Activated CD4-positive, alpha-beta T cell treated with anti-CD3 and anti-CD28 coated beads, Interleukin-2, amount 50 U/mL, for 16 hours (primary cell): ENCODE measurements at regions not wholly inside any gene's neighbourhood (a gene's known extent, or its start where the extent isn't known, plus 50 kb on each side); places are given as distances from the start of the nearest gene placed in this dataset.

ENCODE experiments used
- DNase-seq: peaks from one replicate; pipeline ENCODE4 v3.0.0-alpha.2; 2020

DNA sequence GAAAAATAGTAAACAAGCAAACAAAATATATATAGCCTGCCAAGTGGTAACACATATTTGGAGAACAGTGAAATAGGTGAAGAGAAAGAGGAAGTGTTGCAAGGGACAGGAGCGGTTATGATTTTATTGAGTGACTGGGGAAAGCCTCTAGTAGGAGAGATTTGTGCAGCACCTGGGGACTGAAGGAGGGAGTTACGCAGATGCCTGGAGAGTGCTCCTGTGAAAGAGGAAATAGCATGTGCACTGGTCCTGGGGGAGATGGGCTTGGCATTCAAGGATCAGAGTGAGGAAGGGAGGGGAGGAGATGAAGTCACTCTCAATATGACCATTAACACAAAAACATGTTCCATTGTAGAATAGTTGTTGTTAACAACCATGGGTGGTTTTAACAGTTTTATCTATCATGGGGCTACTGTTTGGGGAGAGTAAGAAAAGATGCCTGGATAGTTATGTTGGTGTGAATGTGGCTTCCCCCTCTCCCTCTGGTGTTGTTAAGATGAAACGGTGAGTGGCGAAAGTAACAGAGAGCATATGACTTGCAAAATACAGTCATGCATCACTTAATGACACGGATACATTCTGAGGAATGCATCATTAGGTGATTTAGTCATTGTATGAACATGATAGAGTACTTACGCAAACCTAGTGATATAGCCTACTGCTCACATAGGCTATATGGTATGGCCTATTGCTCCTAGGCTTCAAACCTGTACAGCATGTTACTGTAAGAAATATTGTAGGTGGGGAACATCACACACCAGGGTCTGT, 251.7 kb upstream of the ARGLU1 start:
- no peak for DNase-seq

DNA sequence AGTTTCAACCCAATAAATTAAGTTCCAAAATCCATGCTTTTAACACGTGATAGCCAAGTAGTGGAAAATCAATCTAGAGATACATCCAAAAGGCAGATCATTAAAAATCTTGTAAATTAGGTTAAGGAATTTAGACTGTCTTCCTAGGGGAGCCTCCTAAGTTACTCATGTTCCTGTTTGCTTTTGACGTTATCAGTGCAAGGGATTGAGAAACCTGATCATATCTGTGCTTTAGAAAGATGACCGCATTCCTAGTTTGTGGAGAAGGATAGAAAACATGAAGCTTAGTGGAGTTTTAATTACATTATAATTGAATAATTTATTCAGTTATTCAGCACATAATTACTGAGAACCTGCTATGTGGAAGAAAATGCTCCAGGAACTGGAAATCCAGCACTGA, 251.0 kb upstream of the ARGLU1 start:
- no peak for DNase-seq

DNA sequence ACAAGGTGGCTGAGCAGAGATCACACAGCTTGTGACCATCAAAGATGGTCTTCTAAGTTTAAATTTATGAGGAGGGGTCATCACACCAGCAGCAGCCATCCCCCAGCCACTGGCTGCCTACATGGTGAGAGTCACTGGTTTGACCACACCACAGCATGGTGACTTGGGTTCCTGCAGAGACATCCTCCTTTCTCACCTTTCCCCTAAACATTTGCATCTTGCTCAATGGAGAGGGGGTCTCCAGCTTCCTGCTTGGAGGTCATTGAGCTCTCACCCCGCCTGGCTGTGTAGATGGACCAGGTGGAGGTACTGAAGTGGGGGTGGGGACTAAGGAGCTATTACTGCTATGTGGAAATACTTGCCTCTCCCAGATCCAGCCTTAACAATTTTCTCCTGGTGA, 247.6 kb upstream of the ARGLU1 start:
- DNase-seq = no peak

DNA sequence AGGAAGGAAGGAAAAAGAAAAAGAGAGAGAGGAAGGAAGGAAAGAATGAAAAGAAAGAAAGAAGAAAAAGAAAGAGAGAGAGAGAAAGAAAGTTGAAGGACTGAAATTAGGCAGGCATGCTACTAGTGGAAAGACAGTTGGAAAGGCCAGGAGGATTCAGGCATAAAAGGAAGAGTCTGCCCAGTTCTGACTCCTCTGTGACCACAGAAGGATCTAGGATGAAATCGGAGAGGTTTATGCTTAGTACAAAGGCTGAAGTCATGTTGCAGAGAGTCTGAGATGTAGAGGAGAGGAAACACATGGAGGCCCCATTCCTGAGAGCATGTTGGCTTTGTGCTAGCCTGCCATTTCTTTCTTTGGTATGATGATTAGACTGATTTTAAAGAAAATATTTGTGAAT, 246.5 kb upstream of the ARGLU1 start:
- no peak for DNase-seq

DNA sequence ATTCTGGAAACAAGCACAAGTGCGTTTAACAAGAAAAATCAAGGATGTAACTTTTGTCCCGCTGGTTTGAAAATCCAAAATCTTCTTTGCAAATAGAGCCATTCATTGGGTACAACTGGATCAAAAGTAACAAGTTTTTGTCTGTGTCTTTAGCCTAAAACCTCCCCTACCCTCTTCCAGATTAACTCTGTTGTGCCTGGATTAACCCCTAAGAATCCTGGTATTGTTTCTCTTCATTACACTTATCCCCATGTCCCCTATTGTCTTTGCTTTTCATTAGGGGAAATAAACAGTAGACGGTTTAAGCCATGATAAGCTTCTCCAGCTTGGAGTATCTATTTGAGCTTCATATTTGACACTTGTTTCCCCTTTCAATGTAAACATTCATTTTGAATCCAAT, 242.1 kb upstream of the ARGLU1 start:
- no peak for DNase-seq

DNA sequence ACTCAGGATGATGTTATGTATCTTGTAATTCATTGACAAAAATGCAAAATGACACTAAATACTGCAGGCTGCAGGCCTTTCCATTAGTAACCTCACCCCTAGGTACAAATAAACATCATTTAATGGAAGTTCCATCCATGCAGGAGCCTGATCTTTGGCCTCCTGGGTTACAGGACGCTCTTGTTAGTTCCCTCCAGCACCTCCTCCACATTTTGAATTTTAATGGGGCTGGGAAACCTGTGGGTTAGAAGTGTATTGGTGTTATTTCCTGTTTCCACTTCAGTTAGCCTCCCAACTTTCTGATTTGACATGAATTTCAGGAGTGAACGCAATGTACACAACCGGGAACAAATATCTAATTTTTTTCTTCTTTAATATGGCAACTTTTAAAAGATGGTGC, 237.1 kb upstream of the ARGLU1 start:
- no peak for DNase-seq

DNA sequence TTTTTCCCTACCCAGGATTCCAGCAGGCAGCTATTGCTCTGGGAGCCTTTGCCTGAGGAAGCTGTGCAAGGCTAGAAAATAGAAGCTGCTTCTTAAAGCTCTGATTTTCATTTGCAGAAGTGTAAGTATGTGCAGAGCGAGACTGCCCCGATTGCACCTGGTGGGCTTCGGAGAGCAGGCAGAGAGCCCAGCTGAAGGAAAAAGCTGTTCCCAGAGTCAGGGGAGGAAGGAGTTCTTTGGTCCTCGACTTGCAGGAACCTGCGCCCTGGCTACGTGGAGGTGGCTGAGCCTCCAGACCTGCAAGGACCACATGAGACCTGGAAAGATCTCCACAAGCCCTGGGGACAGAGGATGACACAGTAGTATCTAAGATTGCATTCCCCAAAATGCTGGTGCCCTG, 235.0 kb upstream of the ARGLU1 start:
- no peak for DNase-seq

DNA sequence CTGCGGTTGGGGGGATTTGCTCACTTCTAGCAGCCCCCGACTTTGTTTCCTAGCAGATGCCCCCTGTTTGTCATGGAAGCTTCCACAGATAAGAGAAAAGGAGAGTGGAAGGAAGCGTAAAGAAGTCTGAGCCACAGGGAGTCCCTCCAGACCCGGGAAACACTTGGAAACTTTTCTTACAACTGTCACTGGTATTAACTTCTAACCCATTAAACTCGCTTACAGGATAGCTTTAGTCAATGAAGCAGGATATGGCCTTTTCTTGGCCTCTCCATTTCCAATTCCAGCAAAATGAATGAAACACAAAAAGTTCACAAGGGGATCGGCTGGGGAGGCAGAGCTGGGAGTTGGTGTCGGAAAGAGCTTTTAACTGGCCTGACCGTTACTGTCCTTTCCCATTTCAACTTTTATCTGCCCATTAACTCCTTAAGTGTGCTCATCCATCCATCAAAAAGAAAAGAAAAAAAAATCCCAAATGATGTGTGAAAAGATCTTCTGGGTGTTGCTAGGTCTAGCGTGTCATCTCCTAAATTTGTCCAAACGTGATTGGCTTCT, 231.9 kb upstream of the ARGLU1 start:
- no peak for DNase-seq

DNA sequence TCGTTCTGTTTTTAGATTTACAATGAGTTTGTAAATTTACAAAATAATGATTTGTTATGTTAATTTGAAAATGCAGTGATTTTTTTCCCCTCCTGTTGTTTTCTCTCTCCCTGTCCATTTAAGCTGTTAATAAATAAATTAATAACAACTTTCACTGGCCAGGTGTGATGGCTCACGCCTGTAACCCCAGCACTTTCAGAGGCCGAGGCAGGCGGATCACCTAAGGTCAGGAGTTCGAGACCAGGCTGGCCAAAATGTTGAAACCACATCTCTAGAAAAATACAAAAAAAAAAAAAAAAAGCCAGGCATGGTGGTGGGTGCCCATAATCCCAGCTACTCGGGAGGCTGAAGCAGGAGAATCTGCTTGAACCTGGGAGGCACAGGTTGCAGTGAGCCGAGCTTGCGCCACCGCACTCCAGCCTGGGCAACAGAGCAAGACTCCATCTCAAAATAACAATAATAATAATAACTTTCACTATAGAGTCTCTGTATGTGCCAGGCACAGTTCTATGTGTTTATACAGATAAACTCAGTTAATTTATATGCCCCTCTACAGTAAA, 229.2 kb upstream of the ARGLU1 start:
- no peak for DNase-seq

DNA sequence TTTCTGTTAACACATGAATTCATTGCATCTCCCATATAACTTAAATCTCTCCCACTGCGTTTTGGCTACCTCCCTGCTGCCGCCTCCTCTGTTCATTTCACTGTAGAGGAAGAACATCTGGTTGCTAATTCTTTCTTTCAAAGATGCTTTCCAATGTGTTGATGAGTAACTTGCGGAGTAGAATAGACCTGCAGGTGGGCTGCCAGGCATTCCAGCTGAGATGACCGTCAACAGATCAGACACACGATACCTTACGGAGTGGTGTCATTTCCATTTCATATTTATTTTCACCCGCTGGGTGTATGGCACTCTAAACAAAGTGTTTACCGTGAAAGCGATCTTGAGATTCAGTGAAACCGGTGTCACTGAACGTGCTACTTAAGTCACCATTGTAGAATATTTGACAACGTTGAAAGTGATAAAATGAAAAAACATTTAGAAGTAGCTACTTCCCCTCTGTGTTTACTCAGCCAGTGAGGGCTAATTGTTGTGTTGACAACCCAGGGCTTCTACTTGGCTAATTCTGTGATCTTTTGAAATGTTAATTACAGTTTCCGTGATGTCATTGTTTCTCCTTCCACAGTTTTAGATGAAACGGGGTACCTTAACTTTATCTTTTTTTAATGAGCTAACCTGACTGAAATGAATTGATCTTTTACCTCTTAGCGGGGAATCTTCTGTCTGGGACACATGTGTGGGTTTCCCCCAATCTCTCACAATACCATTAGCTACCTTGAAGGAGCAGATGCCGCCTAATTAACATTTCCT, 228.5 kb upstream of the ARGLU1 start:
- DNase-seq = no peak

DNA sequence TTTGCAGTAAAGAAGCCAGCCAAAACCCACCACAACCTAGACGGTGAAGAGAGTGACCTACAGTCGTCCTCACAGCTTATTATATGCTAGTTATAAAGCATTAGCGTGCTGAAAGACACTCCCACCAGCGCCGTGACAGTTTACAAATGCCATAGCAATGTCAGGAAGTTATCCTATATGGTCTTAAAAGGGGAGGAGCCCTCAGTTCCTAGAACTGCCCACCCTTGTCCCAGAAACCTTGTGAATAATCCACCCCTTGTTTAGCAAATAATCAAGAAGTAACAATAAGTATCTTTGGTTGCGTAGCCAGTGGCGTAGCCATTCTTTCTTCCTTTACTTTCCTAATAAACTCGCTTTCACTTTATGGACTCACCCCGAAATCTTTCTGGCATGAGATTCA, 227.9 kb upstream of the ARGLU1 start:
- DNase-seq = no peak

DNA sequence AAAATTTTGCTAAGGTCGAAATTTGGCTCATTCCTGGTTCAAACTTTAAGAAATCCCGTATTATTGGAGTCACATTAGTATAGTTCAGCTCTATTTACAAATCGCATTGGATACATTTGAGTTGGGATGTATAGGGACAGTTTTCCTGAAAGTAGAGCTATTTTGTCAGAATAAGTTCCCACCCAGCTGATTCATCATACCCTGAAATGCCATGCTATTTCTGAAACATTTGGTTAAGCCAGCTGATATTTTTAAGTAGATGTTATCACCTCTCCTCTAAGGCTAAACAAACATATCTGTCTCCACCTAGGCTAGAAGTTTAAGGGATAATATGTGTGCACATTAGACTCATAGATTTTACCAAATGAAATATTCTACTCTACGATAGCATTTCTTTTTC, 226.2 kb upstream of the ARGLU1 start:
- DNase-seq = no peak

DNA sequence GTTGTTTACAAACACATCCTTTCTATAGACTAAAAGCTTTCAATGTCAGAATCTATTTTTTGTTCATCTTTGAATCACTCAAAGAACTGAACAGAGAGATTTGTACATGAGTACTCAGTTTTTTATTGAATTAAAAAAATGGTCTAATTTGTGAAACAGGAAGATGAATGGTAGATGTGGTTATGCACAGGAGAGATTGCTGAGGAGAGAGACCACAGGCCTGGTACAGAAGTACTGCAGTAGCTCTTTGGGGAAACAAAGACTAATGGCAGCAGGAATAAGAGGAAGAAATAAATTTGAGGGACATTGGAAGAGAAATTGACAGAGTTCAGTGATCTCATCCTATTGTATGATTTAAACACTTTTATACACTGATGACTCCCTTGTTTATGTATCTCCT, 222.0 kb upstream of the ARGLU1 start:
- DNase-seq = no peak

DNA sequence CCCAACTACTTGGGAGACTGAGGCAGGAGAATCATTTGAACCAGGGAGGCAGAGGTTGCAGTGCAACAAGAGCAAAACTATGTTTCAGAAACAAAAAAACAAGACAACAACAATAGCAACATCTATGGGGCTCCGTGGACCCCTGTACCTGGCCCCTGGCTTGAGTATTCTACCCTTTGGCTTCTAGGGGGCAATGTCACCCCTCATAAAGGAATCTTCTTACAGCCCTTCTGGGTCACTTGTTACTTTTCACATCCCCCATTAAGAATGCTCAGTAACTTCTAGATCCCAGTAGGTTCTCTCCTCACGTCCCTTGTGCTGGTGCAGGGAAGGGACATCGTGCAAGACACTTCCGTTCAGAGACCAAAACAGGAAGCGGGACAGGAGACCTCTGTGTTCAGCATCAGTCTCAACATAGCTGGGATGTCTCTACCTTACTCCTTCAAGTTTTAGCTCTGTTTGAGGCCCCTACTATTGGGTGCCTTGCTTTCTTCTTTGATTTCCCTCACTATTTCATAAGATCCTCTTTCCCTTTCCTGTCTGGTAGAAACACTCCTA, 218.1 kb upstream of the ARGLU1 start:
- no peak for DNase-seq

DNA sequence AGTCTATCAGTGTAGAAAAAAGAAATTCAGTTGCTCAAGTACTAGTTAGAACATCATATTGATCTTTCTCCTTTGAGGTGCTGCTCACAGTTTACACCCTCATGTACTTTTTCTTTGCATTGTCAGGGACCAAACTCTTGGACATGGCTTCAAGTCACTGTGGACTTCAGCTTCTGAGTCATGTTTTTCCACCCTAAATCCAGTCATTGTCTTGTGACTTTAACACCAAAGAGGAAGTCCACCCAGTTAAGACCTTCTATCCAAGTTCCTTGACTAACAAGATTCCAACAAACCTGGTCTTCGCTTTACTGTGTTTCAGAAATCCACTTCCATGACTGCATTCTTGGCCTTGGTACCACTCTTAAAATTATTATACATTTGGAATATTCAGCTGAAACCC, 206.7 kb upstream of the ARGLU1 start:
- no peak for DNase-seq

DNA sequence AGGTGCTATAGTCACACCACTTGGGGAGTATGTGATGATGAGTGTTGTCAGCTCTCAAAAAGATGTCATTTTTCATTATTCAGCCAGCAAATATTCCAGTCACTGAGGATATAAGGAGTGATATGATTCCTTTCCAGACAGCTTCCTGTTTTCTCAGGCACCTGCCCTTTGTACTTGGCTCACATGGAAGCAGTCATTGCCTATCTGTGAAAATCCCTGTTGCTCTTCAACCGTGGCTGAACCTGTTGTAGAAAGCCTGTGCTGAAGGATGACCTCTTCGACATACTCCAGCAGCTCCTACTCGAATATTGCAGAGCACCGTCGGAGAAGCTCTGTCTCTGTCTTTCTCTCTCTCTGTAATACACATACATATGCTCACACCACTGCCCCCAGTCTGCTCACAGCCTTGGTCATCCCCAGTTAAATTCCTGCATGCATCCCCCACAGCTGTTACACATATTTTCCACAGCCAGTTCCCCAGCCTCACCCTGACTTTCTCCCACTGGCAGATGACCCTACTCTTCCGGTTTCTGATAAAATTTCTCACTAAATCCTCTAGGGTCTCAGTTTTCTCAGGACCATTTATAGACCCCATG, 204.2 kb upstream of the ARGLU1 start:
- DNase-seq = no peak

DNA sequence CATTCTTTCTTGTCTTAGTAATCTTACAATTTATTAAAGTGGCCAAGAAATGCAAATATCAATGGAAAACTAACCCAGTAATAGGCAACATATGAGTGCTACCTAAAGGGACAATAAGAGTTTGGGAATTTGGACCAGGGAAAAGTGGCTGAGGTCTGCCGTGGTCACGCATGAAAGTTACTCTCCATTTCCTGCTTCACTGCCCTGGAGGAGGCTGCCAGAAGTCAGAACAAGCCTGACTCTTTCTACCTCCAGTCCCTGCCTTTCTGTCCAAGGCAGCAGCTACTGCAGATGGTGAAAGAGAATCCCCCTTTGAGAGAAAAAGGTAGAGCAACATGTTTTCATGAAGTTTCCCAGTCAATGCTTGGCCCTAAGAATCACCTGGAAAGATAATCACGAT, 201.1 kb upstream of the ARGLU1 start:
- no peak for DNase-seq

DNA sequence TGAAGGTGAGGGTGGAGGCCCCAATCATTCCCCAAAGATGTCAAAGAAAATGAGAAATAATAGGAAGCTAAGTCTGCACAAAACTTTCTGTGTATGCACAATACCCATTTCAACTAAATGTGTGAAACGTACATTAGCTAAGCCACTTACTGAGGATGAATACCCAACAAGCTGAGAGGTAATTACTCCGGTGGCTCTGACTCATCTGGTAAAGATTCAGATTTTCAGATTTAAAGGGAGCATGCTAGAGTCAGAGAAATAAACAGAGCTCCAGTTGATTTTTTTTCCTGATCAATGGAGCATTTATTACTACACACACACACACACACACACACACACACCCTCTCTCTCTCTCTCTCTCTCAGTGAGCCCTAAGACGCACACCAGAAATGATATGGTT, 194.8 kb upstream of the ARGLU1 start:
- no peak for DNase-seq

DNA sequence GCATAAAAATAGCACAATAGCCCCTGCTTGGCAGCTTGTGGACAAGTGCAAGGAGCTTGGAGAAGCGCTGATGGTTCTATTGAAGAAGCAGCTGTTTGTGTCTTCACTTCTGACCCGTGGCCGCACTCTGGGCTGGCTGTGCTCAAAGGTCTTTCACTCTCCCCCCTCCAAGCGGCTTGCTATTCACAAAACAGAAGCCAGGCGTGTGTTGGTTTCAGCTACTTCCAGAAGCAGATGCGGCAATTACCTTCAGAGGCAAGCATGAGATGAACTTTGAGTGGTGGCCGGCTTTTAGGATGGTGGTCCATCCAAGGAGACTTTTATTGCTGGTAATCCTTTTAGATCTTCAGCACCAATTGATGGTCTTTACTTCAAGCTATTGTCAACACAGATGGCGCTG, 188.5 kb upstream of the ARGLU1 start:
- DNase-seq = no peak

DNA sequence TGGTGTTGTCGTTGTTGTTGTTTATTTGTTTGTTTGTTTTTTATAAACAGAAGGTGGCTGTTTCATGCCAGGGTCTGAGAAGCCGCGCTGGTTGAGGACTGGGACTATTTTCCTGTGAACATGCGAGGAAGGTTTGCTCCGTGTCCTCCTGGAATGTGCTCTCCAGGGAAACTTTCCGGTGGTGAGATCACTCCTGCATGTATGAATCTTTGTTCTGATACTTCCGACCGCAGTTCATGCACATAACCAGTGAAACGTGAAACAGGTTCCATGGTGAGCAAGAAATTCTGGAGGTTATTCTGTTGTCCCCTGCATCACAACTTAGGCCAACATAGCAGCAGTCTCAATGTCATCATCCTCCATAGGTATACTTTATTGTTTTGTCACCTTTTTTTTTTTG, 187.6 kb upstream of the ARGLU1 start:
- DNase-seq = no peak

DNA sequence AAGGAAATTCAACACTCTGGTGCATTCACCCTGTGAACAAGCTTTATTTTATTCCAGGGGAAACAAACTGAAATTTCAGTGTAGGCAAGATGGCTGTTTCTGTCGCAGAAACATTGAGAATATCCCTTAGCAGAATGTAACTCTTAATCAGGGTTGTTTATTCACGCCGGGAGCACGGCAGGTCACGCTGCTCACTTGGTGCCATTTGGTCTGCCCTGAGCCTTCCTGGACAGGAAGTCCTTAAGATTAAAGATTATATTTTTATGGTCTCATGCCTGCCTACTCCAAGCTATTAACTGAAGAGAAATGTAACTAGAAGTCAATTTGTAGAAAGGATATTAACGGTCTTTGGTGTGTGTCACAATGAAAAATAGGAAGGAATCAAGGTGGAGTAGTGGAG, 185.3 kb upstream of the ARGLU1 start:
- DNase-seq = no peak

DNA sequence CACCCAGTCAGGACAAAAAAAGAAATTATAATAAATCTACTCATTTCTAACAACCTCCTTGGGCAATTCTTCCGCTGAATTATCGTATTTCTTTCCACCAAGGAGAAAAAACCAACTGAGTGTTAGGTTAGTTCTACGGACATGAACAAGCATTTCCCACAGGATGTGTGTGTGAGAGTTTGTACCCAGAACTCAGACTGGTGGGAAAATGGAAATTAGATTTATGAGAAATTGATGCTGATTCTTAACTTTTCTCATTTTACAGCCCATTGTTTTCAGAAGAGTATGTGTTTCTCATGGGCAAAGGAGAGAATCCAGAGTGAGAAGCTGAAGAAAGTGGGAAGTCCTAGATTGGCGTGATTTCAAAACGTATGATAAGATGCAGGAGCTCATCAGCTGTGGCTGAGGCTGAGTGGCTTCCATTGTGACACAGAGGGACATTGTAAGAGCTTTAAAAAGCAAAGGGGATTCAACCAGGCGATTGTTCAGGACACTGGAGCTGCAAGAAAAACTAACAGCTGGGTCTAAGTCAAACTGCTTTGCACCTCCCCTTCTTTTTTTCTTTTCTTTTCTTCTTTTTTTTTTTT, 184.7 kb upstream of the ARGLU1 start:
- no peak for DNase-seq

DNA sequence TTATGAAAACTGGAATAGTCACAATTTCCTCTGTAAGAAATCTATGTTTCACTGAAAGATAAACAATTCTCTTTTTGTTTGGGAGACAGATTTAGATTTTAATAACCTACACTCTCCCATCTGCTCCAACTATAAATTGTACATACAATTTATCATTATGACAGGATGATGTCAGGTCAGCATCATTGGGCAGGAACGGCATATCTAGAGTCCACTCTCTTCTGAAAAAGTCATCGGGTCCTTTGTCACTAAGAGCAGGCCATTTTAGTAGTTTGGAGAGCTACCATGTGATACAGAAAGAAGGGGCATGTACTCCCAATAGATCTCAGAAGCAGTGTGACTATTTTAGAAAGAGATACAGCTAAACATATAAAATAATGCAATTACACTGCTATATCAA, 180.8 kb upstream of the ARGLU1 start:
- no peak for DNase-seq
